ENCODE measurements at regions not wholly inside any gene's neighbourhood (a gene's known extent, or its start where the extent isn't known, plus 50 kb on each side); places are given as distances from the start of the nearest gene placed in this dataset.

- Histone ChIP-seq H3K36me3 (ENCODE audit: control insufficient read depth in 1 of 2, insufficient read depth in 2 of 2, low read length in 2 of 2) (no peaks in the 10 kb centered on the region), H3K4me2 (ENCODE audit: low read length) (no peak overlapping the region), H3K9me3 (ENCODE audit: control insufficient read depth in 1 of 2, insufficient read depth in 1 of 2, low read depth in 1 of 2, low read length in 2 of 2) (no peaks in the 10 kb centered on the region), H3K27me3 (ENCODE audit: insufficient read depth, low read length) (no peaks in the 10 kb centered on the region), H3K9ac (ENCODE audit: low read length) (no peak overlapping the region), H3K9me2 (ENCODE audit: insufficient read depth) (no peaks in the 10 kb centered on the region), H4K20me1 (ENCODE audit: insufficient read depth) (no peaks in the 10 kb centered on the region), H3K79me2 (ENCODE audit: insufficient read depth, low read length) (no peaks in the 10 kb centered on the region), H3K27ac (ENCODE audit: low read depth, low read length) (no peak overlapping the region), H3K4me3 (replicated peaks in 1 of 2; ENCODE audit: low read depth in 1 of 2, low read length in 2 of 2) (no peak overlapping the region), H2AFZ (ENCODE audit: low read depth, low read length, poor library complexity, severe bottlenecking) (peak overlapping the region; percentile 66), H3K4me1 (ENCODE audit: control insufficient read depth in 1 of 2, insufficient read depth in 2 of 2, low read length in 2 of 2) (no peaks in the 10 kb centered on the region)
- ATAC-seq (peak; percentile 25; the same call in 1 of the 2 replicates), DNase-seq (ENCODE audit: low read depth, low spot score) (no peak)
- no peak for TF ChIP-seq SIN3A (IDR thresholded peaks at IDR 0.05; ENCODE audit: low read depth)
- TF ChIP-seq ZFX (IDR thresholded peaks at IDR 0.05): no peak
- no peak for TF ChIP-seq MAX (IDR thresholded peaks at IDR 0.05)
- TF ChIP-seq RAD21 (IDR thresholded peaks at IDR 0.05; ENCODE audit: low read depth): no peak
- TF ChIP-seq TCF7L2 (IDR thresholded peaks at IDR 0.05; ENCODE audit: borderline replicate concordance, extremely low read depth, insufficient read depth, insufficient read length): no peak
- no peak for TF ChIP-seq SP1 (IDR thresholded peaks at IDR 0.05; ENCODE audit: low read depth)
- TF ChIP-seq ZNF274 (IDR thresholded peaks at IDR 0.05; ENCODE audit: low read depth, low read length): no peak
- TF ChIP-seq REST (IDR thresholded peaks at IDR 0.05; ENCODE audit: low read depth): no peak
- no peak for TF ChIP-seq ZBTB33 (IDR thresholded peaks at IDR 0.05; ENCODE audit: extremely low read depth, insufficient replicate concordance, low read length)
- no peak for TF ChIP-seq EZH2 (IDR thresholded peaks at IDR 0.05)
- TF ChIP-seq CTCF (IDR thresholded peaks at IDR 0.05 in 2 of 3, conservative IDR thresholded peaks at IDR 0.05 in 1 of 3; ENCODE audit: borderline replicate concordance in 1 of 3, insufficient read depth in 1 of 3, low read depth in 2 of 3, low read length in 2 of 3): no peak
- no peak for TF ChIP-seq ELF1 (IDR thresholded peaks at IDR 0.05; ENCODE audit: borderline replicate concordance, low read depth)
- ChIA-PET POLR2A (no interaction called here), RAD21 (ENCODE audit: low non-redundant PET in 1 of 2, low total read pairs in 2 of 2, uncharacterized antibody in 2 of 2, unreplicated experiment in 2 of 2) (interaction anchor here in 1 of 2 experiments (1.0 kb wide), 1 partner anchor 116 kb away, joined by 3 read pairs; no protein-coding TSS in a partner anchor), CTCF (interaction anchor here (1.5 to 3.0 kb wide), 4 partner anchors 11 to 116 kb away, joined by 3 to 25 read pairs (median 8); no protein-coding TSS in a partner anchor)
- intact Hi-C loops (cut with micrococcal nuclease): loop anchor here (2.0 kb wide), 1 partner anchor 117 kb away; no protein-coding TSS in a partner anchor
- no TSS peak for BruUV-seq (replicated peaks)
Measured at GRCh38 chr1:147390185-147390542, 147.7 kb downstream of the CHD1L start.
